HG03432 (cell line): ENCODE measurements at regions not wholly inside any gene's neighbourhood (a gene's known extent, or its start where the extent isn't known, plus 50 kb on each side); places are given as distances from the start of the nearest gene placed in this dataset.
A peak's percentile ranks its signal among the peaks of the same experiment; 100 is the strongest.
"Not testable (repeated sequence)": the region's sequence is repeated elsewhere in the genome, so short reads cannot be mapped to it uniquely, and the experiment has no call there.

ENCODE experiments used
- ATAC-seq: cut with Tn5 transposase; IDR thresholded peaks from one replicate; pipeline ENCODE4 v1.9.1; 2021; ENCODE audit warnings: mild to moderate bottlenecking, moderate library complexity; ENCODE audit not compliant: unreplicated experiment

DNA sequence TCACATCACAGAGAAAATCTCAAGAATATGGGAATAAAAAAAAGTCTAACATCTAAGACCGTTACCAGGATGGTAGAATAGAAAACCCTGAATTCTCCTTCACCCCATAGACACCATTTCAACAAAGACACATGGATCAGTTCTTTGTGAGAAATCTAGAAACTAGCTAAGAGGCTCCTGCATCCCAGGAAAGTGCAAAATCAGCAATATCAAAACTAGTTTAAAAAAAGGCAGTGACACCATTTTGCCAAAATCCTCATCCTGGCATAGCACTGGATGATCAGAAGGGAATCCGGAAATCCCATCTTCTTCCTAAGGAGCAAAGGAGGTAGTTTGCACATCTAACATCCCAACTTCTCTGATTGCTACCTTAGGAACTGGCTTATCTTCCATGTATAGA is 88.9 kb upstream of the MAGEE2 start:
- ATAC-seq, result no peak

DNA sequence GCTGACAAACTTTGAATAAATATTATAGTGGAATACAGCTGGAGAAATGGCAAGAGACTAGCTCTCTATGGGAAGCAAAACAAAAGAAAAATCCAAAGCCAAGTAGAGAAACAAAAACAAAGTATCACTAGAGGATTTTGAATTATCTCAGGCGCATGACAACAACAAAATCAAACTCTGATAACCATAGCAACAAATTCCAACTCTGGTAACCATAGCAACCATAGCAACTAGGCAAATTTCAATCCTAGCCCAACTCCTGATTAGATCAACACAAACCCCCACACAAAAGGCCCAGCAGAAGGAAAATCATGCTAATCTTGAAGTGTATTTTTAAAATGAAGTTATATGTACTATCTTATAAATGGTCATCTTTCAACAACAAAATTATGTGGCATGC is 98.4 kb upstream of the MAGEE2 start:
- no peak for ATAC-seq

DNA sequence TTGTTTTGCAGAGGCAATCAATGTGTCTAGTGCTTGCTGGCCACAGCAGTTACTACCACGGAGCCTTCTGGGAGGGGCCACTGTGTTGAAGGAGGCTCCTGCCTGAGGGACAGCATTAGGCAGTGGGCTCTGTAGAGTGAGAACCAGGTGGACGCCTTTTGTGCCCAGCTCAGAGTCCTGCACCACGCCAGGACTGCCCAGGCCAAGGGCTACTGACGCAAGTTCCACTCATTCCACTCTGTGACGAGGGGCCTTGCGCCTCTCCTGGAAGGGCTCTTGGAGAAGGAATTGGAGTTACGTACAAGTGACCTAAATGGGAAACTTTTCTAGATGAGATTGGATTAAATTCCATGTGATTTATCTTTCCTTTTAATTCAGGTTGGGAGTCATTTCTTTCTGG is 102.8 kb upstream of the MAGEE2 start:
- no peak for ATAC-seq

DNA sequence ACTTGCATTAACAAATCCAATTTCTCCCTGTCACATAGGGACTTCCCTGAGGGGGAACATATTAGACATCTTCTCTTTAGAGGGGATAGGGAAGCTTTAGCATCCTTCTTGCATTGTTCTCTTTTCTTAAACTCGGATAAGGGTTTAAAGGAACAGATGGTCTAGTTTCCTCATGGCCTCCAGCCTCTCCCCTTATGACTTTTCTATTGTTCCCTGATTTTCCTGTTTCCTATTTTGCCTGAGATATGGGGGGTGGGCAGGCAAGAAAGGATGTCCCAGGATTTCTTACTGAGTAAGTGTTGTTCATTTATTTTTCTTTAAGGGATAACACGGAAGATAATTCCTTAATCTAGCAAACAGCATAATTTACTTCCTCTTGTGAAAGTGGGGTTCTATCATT is 107.7 kb upstream of the MAGEE2 start:
- ATAC-seq, result no peak

DNA sequence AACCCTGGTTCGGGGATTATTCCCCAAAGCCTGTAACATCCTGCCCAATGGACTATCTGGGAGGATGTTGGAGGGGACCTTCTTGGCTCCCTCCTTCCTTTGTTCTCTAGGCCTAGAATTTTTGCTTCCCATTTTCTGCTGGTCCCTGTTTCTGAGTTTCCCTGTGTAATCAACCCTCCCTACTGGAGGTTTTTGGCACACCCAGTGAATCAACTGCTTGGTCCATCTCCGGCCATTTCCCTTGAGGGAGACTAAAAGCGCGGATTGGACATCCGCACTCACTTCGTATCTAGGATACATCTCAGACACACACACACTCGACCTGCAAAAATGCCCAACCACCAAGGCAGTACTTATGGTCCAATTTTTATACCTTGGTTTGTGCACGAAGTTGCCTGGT is 108.2 kb upstream of the MAGEE2 start:
- ATAC-seq, result no peak

DNA sequence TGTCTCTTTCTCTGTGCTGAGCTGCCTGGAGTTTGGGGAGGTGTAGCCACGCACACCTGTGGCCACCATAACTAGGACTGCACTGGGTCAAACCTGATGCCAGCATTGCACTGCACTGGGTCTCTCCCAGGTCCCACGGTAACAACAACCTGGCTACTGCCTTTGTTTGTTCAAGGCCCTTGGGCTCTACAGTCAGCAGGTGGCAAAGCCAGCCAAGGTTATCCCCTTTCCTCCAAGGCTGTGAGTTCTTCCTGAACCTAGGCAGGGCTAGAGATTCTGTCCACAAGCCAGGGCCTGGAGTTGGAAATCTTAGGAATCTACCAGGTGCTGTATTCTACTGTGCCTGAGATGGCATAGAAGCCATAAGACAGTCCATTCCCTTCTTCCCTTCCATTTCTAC is 126.7 kb upstream of the MAGEE2 start:
- no peak for ATAC-seq

DNA sequence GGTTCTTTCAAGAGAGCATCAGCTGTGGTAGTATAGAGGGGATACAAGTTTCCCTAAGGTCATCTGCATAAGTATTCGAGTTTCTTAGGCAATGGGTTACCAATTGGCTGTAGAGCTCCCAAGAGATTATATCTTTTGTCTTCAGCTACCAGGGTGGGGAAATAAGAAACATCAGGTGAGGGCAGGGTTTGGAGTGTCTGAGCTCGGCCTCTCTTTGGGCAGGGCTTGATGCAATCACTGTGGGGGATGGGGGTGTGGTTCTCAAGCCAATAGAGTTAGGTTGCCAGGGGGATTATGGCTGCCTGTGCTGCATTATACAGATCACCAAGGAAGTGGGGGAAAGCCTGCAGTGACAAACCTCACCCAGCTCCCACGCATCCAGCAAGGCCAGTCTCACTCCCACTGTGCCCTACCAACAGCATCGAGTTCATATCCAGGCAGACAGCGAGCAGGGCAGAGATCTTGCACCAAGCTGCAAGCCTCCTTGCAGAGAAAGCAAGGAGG is 172.1 kb upstream of the MAGEE2 start:
- ATAC-seq, result no peak

DNA sequence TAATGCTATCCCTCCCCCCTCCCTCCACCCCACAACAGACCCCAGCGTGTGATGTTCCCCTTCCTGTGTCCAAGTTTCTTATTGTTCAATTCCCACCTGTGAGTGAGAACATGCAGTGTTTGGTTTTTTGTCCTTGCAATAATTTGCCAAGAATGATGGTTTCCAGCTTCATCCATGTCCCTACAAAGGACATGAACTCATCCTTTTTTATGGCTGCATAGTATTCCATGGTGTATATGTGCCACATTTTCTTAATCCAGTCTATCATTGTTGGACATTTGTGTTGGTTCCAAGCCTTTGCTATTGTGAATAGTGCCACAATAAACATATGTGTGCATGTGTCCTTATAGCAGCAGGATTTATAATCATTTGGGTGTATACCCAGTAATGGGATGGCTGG is 176.3 kb upstream of the MAGEE2 start:
- ATAC-seq, result not testable (repeated sequence)

DNA sequence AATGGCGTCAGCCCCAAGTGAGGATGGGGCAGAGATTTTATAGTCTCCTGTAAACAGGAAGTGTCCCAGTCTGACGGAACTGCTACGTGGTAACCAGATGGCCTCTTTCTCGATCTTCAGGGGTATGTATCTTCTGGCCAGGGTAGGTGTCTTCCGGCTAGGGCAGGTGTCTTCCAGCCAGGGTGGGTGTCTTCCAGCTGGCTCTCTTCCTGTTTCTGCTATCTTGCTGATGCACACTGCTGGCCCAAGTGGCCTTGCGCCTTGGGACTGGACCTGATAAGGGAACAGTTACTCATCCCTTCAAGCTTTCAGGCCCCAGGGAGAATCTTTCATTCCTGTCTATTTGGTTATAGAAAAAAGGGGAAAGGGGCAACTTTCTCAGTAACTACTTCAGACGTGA is 178.7 kb upstream of the MAGEE2 start:
- ATAC-seq, result no peak

DNA sequence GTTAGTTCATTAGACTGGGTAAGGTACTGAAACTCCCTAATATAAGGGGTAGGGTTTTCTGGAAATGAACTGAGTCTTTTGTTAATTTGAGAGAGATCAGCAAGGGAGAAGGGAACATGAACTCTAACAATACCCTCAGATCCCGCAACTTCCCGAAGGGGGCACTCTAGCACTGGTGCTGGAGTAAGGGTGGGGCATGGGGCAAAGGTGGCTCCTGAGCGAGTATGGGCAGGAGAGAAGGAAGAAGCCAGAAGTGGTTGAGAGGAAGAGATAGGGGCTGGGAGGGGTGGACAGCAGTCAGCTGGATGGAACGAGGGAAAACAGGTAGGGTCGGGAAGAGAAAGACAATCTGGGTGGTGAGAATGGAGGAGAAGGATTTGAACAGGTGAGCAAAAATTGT is 183.2 kb upstream of the MAGEE2 start:
- ATAC-seq, result no peak

DNA sequence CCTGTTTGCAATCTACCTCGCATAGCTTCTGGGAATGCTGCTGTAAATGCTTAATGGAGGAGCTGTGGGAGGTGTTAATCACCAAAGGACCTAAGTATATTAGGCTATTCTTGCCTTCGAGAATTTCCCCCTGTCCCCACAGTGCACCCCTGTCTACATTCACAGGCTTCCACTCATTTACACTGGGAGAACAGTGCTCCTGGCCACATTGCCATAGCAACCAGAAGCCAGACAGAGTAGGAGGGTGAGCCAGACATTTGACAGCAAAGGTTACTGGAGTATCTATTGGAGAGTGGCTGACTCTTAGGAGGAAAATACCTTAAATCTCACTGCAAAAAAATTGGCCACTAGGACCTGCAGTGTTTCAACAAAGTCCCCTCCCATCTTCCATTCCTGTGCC is 185.9 kb upstream of the PBDC1 start:
- no peak for ATAC-seq

DNA sequence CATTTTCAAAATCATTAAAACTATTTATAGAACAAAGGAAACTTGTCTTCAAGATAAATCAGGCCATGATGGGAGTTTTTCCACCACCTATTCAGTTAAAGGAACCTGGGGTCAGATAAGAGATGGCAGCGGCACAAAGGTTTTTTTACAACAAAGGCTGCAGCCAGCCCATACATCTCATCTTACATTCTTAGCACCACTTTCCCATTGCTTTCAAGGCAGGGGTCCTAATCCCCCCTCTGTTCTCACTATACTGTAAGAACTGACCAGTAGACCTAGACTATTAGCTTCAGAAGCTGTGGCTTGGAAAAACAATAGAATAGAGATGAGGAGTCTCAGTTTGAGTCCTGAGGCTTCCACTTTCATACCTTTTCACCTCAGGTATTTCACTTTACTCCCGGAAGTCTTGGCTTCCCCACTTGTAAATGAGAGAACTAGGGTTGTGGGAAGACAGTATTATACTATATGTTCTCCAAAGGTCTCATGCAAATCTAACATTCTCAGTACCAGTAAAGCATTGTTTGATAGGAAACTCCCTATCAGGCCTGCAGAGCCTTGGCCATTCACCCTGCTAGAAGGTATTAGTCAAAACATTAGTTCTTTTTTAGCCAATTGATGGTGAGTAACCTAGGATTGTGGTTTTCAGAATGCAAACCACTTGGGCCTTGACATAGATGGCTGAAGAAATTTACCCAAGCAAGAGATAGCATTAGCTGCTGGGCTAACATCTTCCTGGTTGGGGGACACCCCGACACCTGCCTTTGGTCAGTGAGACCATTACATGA is 182.9 kb upstream of the PBDC1 start:
- peak; percentile 90 for ATAC-seq

DNA sequence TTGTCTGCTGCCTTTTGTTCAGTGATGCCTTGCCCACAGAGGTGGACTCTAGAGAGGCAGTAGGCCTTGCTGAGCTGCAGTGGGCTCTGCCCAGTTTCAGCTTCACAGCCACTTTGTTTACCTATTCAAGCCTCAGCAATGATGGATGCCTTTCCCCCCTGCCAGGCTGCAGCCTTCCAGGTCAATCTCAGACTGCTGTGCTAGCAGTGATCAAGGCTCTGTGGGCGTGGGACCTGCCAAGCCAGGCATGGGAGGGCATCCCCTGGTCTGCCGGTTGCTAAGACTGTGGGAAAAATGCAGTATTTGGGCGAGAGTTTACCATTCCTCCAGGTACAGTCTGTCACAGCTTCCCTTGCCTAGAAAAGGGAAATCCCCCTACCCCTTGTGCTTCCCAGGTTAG is 175.2 kb upstream of the PBDC1 start:
- ATAC-seq, result no peak

DNA sequence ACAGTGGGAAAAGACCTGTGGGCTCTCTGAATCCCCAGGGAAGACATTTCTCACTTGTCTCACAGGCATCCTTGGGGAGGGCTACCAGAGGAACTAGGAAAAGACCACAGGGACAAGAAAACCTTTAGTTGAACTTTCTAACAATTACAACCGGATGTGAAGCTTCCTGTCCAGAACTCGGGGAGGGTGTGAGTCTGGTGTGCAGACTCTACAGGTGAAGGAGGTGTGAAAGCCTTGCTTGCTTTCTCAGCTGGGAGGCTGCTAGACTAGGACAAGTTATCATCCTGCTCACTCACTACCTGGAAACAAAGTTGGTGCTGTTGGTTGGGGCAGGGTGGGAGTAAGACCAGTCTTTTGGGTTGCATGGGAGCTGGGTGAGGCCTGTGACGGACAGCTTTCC is 158.5 kb upstream of the PBDC1 start:
- no peak for ATAC-seq

DNA sequence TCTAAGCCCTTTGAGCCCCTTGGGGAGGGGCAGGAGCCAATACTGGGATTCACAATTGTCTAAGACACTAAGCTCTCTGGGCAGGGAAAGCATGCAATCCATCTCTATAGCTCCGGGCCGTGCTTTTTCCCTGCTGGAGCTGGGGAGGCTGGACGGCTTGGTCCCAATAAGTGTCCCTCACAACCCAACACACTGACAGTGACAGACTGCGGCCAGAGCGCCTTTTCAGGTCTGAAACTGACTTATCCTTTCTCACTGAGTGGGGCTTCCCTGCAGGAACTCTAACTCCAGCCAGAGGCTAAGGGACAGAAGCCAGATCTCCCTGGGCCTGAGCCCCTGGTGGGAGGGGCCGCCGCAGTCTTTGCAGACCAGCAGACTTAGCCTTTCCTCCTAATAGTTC is 146.6 kb upstream of the PBDC1 start:
- no peak for ATAC-seq

DNA sequence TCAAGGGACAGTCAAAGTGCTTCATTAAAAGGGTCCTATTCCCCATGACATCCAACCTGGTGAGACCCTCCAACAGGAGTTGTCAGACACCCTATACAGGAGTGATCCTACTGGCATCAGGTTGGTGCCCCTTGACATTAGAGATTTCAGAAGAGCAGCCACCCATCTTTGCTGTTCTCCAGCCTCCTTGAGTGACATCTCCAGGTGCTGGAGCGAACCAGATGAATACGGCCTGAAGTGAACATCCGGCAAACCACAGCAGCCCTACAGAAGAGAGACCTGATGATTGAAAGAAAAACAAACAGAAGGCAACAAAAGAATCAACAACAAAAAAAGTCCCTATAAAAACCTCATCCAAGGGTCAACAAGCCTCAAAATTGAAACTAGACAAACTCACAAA is 146.1 kb upstream of the PBDC1 start:
- ATAC-seq, result no peak

DNA sequence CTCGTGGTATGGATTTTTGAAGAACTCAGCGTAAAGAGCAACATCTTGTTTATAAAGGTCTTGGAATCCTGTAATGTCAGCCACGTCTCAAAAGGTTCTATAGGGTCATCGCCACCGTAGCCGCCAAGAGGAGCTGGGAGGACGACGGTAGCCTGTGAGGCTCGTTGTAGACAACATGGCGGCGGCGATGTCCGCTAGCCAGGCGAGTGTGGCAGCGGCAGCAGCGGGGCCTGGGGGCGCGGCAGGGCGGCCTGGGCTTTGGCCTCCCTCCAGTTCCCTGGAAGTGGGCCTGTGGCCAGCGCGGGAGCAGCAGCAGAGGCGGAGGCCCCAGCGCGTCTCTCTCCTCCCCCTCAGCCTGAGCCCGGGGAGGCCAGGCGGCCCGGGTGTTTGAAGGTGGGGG is 143.5 kb upstream of the PBDC1 start:
- no peak for ATAC-seq

DNA sequence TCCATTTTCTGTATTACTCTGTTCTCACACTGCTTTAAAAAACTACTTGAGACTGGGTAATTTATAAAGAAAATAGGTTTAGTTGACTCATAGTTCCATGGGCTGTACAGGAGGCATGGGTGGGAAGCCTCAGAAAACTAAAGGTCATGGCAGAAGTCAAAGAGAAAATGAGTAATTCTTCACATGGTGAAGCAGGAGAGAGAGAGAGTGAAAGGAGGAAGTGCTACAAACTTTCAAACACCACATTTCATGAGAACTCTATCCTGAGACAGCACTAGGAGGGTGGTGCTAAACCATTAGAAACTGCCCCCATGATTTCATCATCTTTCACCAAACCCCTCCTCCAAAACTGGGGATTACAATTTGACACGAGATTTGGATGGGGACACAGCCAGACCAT is 108.0 kb upstream of the PBDC1 start:
- no peak for ATAC-seq

DNA sequence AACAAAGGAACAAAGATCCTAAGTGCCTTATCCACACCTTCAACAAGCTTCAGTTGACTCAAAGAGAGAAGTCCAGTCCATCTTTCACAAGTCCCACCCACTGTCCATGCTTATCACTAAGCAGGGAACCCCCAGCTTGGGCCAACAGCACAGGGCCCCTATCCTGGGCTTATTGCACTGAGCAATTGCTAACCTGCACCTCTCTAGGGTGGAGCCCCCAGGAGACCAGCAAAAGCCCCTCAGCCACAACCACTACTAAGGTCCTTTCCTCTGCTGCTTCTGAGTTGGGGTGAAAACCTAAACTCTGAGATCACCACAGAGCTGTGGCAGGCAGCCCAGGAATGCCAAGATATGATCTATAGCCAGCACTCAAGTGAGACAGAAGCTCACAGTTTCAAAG is 96.7 kb upstream of the PBDC1 start:
- ATAC-seq, result no peak

DNA sequence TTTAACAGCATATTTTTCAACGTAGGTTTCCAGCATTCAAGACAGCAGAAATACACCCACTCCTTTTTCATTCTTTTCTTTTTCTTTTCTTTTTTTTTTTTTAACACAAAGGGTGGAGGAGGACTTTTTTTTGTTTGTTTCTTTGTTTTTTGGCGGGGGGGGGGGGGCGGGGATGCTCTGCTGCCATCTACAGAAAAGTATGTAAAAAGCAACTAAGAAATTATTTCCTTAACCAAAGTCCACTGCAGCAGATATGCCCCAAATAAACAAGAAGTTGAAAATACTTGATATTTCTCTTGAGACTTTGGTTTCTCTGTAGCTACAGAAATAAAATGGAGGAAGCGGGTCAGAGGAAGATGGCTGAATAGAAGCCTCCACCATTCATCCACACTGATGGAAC is 63.2 kb upstream of the PBDC1 start:
- no peak for ATAC-seq
